Stomach (tissue), 4 donors: ENCODE measurements at regions not wholly inside any gene's neighbourhood (a gene's known extent, or its start where the extent isn't known, plus 50 kb on each side); places are given as distances from the start of the nearest gene placed in this dataset.

Source experiments
- CTCF ChIP-seq, 7 experiments: fragments of 450-650 bp in 4 of 7; fragments of 200-600 bp in 3 of 7; sonication (generic) in 3 of 7; IDR thresholded peaks; one replicate each; pipeline ENCODE4 v1.5.1; 2016 to 2019; ENCODE audit warnings: antibody characterized with exemption in 7 of 7, control low read depth in 2 of 7, mild to moderate bottlenecking in 1 of 7
- POLR2A ChIP-seq, 4 donors: fragments of 450-650 bp; IDR thresholded peaks; one replicate each; pipeline ENCODE4 v1.6.1; 2016; ENCODE audit warnings: antibody characterized with exemption in 4 of 4, control low read depth in 2 of 4, mild to moderate bottlenecking in 1 of 4, moderate library complexity in 1 of 4

GRCh38 chr2:223230352-223230751, 178.4 kb downstream of the KCNE4 start:
- TF ChIP-seq POLR2A (IDR thresholded peaks at IDR 0.05) (no peak), CTCF (IDR thresholded peaks at IDR 0.05) (no peak)
